ENCODE measurements at regions not wholly inside any gene's neighbourhood (a gene's known extent, or its start where the extent isn't known, plus 50 kb on each side); places are given as distances from the start of the nearest gene placed in this dataset.

GRCh38 chr3:88807491-88808105 lies 299.8 kb upstream of the EPHA3 start:
- H3K9me3 ChIP-seq: no peaks in the 10 kb centered on the region
- no peaks in the 10 kb centered on the region for H3K27me3 ChIP-seq (ENCODE audit: low read depth)
- DNase-seq: no peak
- TF ChIP-seq, protein P1, sequence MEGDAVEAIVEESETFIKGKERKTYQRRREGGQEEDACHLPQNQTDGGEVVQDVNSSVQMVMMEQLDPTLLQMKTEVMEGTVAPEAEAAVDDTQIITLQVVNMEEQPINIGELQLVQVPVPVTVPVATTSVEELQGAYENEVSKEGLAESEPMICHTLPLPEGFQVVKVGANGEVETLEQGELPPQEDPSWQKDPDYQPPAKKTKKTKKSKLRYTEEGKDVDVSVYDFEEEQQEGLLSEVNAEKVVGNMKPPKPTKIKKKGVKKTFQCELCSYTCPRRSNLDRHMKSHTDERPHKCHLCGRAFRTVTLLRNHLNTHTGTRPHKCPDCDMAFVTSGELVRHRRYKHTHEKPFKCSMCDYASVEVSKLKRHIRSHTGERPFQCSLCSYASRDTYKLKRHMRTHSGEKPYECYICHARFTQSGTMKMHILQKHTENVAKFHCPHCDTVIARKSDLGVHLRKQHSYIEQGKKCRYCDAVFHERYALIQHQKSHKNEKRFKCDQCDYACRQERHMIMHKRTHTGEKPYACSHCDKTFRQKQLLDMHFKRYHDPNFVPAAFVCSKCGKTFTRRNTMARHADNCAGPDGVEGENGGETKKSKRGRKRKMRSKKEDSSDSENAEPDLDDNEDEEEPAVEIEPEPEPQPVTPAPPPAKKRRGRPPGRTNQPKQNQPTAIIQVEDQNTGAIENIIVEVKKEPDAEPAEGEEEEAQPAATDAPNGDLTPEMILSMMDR (IDR thresholded peaks at IDR 0.05): no peak
- no peak overlapping the region for H3K4me3 ChIP-seq
- intact Hi-C loops (cut with DNase I): no loop called here
- H3K27ac ChIP-seq: no peak overlapping the region
- no peaks in the 10 kb centered on the region for H3K36me3 ChIP-seq
- no peak for ATAC-seq
- H3K4me1 ChIP-seq: no peaks in the 10 kb centered on the region

GRCh38 chr3:88809993-88810392 lies 297.4 kb upstream of the EPHA3 start:
- ATAC-seq (no peak), DNase-seq (no peak)
- Histone ChIP-seq H3K9me3 (no peaks in the 10 kb centered on the region), H3K4me1 (no peaks in the 10 kb centered on the region), H3K27me3 (ENCODE audit: low read depth) (no peaks in the 10 kb centered on the region), H3K4me3 (no peak overlapping the region), H3K27ac (no peak overlapping the region), H3K36me3 (no peaks in the 10 kb centered on the region)
- intact Hi-C loops (cut with DNase I): no loop called here
- TF ChIP-seq, protein P1 (IDR thresholded peaks at IDR 0.05): no peak

- Histone ChIP-seq H3K36me3 (no peaks in the 10 kb centered on the region), H3K27ac (no peak overlapping the region), H3K4me3 (no peak overlapping the region), H3K4me1 (no peaks in the 10 kb centered on the region), H3K9me3 (no peaks in the 10 kb centered on the region), H3K27me3 (ENCODE audit: low read depth) (no peaks in the 10 kb centered on the region)
- ATAC-seq (no peak), DNase-seq (no peak)
- intact Hi-C loops (cut with DNase I): no loop called here
- TF ChIP-seq, protein P1 (IDR thresholded peaks at IDR 0.05): no peak
These were observed 297.0 kb upstream of the EPHA3 start for GRCh38 chr3:88810455-88810854.

- H3K27me3 ChIP-seq (ENCODE audit: low read depth): no peaks in the 10 kb centered on the region
- no peaks in the 10 kb centered on the region for H3K36me3 ChIP-seq
- no peak overlapping the region for H3K27ac ChIP-seq
- no peak overlapping the region for H3K4me3 ChIP-seq
- H3K4me1 ChIP-seq: no peaks in the 10 kb centered on the region
- no peak for ATAC-seq
- TF ChIP-seq, protein P1 (IDR thresholded peaks at IDR 0.05): no peak
- intact Hi-C loops (cut with DNase I): no loop called here
- no peak for DNase-seq
- no peaks in the 10 kb centered on the region for H3K9me3 ChIP-seq
These were observed 296.3 kb upstream of the EPHA3 start for GRCh38 chr3:88811096-88811495.

DNA sequence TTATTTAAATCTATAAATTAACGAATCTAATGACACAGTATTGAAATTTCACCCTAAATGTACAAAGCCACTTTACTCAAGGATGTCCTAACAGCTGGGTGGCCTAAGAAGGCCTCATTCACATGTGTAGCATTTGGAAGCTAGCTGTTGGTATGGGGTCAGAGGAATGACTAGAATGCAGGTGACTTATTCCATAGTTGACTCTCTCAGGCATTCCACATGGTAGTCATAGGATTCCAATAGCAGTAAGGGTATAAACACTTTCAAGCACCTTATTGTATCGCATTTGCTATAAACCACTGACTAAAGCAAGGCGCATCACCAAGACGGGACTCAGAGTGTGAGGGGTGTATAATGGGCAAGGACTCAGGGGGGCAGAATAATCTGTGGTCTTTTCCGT lies 294.8 kb upstream of the EPHA3 start:
- no peaks in the 10 kb centered on the region for H3K9me3 ChIP-seq
- TF ChIP-seq, protein P1 (IDR thresholded peaks at IDR 0.05): no peak
- DNase-seq: no peak
- H3K36me3 ChIP-seq: no peaks in the 10 kb centered on the region
- no peak overlapping the region for H3K27ac ChIP-seq
- H3K4me3 ChIP-seq: no peak overlapping the region
- H3K4me1 ChIP-seq: no peaks in the 10 kb centered on the region
- no peak for ATAC-seq
- intact Hi-C loops (cut with DNase I): no loop called here
- H3K27me3 ChIP-seq (ENCODE audit: low read depth): no peaks in the 10 kb centered on the region

Data from lower lobe of right lung (tissue), 2 donors.